ENCODE measurements at regions not wholly inside any gene's neighbourhood (a gene's known extent, or its start where the extent isn't known, plus 50 kb on each side); places are given as distances from the start of the nearest gene placed in this dataset.

GRCh38 chr3:56886314-56886713 lies 84.6 kb upstream of the ARHGEF3 start:
- TF ChIP-seq, protein P1, sequence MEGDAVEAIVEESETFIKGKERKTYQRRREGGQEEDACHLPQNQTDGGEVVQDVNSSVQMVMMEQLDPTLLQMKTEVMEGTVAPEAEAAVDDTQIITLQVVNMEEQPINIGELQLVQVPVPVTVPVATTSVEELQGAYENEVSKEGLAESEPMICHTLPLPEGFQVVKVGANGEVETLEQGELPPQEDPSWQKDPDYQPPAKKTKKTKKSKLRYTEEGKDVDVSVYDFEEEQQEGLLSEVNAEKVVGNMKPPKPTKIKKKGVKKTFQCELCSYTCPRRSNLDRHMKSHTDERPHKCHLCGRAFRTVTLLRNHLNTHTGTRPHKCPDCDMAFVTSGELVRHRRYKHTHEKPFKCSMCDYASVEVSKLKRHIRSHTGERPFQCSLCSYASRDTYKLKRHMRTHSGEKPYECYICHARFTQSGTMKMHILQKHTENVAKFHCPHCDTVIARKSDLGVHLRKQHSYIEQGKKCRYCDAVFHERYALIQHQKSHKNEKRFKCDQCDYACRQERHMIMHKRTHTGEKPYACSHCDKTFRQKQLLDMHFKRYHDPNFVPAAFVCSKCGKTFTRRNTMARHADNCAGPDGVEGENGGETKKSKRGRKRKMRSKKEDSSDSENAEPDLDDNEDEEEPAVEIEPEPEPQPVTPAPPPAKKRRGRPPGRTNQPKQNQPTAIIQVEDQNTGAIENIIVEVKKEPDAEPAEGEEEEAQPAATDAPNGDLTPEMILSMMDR (IDR thresholded peaks at IDR 0.05; ENCODE audit: insufficient read depth, low read length): no peak
- TF ChIP-seq REST (IDR thresholded peaks at IDR 0.05; ENCODE audit: insufficient replicate concordance, low read depth): no peak
- TF ChIP-seq SPI1 (IDR thresholded peaks at IDR 0.05; ENCODE audit: borderline replicate concordance, low read depth): no peak

All from HL-60 (cell line).